ENCODE measurements at regions not wholly inside any gene's neighbourhood (a gene's known extent, or its start where the extent isn't known, plus 50 kb on each side); places are given as distances from the start of the nearest gene placed in this dataset.
"Not testable (repeated sequence)": the region's sequence is repeated elsewhere in the genome, so short reads cannot be mapped to it uniquely, and the experiment has no call there.

DNA sequence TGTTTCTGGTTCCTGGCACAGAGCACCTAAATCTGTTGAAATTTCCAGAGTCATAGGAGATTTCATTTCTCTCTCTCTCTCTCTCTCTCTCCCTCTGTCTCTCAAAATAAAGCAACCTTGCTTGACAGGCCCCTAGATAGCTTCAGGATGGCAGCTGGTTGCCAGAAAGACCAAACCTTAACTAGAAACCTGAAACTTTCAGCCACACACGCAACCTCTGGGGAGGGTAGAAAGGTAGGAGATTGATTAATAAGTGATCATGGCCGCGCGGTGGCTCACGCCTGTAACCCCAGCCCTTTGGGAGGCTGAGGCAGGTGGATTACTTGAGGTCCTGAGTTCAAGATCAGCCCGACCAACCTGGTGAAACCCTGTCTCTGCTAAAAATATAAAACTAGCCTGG is 1885.4 kb upstream of the CELF4 start:
- no peak for DNase-seq (ENCODE audit: low spot score)

DNA sequence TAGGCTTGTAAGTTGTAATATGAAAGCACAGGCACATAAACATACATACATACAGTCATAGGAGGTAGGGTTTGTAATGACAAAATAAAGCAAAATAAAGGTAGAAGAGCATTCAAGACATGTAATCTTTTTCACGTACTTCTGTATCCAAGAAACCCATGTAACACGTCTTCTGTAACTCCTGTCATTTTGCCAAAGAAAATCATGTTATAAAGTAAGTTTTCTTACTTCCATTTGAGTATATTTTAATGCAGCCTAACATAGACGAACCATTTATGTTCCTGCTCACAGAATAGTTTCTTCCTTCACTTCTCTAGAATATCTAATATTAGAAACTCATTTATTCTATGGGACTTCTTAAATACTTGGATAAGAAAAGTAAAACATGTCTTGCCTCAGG is 1884.0 kb upstream of the CELF4 start:
- DNase-seq (ENCODE audit: low spot score): no peak

- DNase-seq (ENCODE audit: low spot score): no peak
Observed at GRCh38 chr18:39448942-39449341, 1883.3 kb upstream of the CELF4 start.

DNA sequence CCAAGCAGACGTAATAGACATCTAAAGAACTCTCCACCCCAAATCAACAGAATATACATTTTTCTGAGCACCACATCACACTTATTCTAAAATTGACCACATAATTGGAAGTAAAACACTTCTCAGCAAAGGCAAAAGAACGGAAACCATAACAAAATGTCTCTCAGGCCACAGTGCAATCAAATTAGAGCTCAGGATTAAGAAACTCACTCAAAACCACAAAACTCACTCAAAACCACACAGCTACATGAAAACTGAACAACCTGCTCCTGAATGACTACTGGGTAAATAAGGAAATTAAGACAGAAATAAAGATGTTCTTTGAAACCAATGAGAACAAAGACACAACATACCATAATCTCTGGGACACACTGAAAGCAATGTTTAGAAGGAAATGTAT is 1879.4 kb upstream of the CELF4 start:
- not testable (repeated sequence) for DNase-seq (ENCODE audit: low spot score)

GRCh38 chr18:39441648-39442047 is 1876.0 kb upstream of the CELF4 start:
- DNase-seq (ENCODE audit: low spot score): no peak

DNA sequence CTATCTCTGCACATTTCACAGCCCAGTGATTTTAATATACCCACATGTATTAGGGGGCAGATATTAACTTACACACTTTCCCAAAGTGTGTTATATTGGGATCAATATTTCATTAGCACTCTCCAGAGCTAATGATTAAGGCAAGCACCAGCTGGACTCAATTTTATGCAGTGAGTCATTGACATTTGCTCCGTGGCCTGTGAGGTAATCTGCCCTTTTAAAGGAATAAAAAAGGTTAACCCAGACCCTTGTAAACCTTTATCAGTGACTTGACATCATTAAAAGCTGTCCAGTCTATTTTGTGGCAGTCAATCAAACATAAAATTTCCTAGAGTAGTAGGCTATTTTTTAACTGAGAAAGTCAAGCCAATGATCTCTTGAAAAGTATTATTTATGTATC is 1870.4 kb upstream of the CELF4 start:
- DNase-seq (ENCODE audit: low spot score): no peak

GRCh38 chr18:39435209-39435608 is 1869.6 kb upstream of the CELF4 start:
- no peak for DNase-seq (ENCODE audit: low spot score)

DNA sequence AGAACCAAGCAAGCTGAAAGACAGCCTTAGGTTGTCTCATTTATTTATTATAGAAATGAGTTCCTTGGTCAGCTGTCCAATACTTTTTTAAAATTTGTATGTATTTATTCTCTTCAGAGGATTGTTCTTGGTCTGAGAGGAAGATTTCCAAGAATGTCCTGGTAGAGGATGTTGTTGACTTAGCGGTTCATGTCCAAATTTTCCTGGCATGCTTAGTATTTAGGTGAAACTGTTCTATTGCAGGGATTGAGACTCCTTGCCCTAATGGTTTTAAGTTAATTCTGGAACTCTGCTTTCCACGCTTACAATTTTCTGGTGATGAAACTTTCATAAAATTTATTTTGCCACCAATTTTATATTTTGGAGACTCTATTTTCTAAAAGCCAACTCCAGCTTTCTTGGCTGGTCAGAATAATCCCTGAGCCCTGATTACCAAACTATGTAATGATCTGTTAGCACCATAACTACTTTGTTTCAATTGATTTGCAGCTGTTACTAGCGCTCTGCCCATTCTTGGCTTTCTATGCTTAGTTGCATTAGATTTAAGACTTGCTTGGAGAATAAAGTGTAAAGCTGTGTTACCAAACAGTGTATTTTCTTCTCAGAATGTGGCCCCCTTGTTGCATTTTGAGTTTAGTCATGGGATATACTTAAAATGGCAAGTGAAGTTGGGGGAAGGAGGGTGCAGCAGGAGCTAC is 1868.8 kb upstream of the CELF4 start:
- DNase-seq (ENCODE audit: low spot score): no peak

GRCh38 chr18:39425172-39425850 is 1859.7 kb upstream of the CELF4 start:
- DNase-seq (ENCODE audit: low spot score): no peak

DNA sequence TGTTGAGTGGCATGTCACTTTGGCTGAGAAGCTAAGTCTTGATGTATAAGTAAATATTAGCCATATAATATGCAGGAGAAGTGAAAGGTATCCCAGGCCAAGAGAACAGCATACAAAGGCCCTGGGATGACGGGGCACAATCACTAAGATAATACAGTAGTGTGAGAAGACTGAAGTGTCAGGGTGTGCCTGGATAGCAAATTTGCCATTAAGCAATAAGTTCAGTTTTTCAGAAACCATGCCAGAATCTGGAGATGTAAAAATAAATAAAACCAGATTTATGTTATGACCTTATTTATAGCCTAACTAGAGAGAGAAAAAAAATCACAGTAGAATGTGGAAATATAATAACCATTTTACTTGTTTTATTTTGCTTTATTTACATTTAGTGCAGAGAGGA is 1858.7 kb upstream of the CELF4 start:
- DNase-seq (ENCODE audit: low spot score): no peak

DNA sequence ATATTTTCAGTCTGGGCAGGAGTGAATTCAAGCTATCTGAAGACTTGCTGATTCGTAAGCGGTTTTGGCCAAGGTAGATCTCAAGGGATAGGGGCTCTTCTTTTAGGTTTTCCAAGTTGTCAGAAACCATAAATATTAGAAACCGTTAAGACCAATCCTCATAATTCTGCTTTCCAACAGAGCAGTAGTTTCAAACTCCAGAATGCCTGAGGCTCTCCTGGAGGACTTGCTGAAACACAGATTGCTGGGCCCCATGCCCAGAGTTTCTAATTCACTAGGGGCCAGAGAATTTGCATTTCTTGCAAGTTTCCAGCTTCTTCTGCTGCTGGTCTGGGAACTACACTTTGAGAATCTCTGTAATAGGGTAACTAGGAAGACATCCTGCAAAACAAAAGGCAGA is 1855.7 kb upstream of the CELF4 start:
- no peak for DNase-seq (ENCODE audit: low spot score)

- no peak for DNase-seq (ENCODE audit: low spot score)
Observed at GRCh38 chr18:39419315-39419714, 1853.7 kb upstream of the CELF4 start.

DNA sequence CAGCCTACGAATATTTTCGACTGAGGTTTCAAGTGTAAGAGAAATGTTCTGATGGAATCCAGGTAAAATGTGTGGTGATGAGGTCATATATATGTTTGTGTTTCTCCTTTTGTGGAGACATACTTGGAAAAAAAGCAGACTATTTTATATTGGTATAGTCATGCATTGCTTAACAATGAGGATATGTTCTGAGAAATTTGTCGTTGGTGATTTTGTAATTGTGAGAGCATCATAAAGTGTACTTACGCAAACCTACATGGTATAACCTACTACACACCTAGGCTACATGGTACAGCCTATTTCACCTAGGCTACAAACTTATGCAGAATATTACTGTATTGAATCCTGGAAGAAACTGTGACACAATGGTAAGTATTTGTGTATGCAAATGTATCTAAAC is 1849.9 kb upstream of the CELF4 start:
- DNase-seq (ENCODE audit: low spot score): no peak

- peak; percentile 7 for DNase-seq (ENCODE audit: low spot score)
Observed at GRCh38 chr18:39414009-39414700, 1848.6 kb upstream of the CELF4 start.

DNA sequence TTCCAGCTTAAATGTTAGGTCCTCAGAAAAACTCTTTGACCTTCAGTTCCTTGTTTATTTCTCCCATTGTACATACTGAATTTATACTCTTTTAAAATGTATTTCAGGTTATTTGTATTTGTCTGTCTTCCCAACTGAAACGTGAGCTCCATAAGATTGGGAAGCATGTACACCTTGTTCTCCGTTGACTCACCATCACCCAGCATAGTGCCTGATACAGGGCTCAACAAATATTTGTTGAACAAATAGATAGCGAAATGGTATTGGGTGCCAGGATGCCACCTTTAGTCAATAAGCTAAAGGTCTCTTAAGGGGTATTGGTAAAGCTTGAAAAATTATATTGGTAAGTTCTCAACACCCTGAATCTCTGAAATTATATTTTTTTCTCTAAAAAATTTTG is 1841.3 kb upstream of the CELF4 start:
- DNase-seq (ENCODE audit: low spot score): no peak

- DNase-seq (ENCODE audit: low spot score): no peak
Observed at GRCh38 chr18:39403121-39403520, 1837.5 kb upstream of the CELF4 start.

- no peak for DNase-seq (ENCODE audit: low spot score)
Observed at GRCh38 chr18:39399662-39400061, 1834.1 kb upstream of the CELF4 start.

GRCh38 chr18:39396168-39396567 is 1830.6 kb upstream of the CELF4 start:
- DNase-seq (ENCODE audit: low spot score): no peak

- DNase-seq (ENCODE audit: low spot score): peak; percentile 19
Observed at GRCh38 chr18:39389800-39390379, 1824.3 kb upstream of the CELF4 start.

- DNase-seq (ENCODE audit: low spot score): no peak
Observed at GRCh38 chr18:39380866-39381265, 1815.3 kb upstream of the CELF4 start.

GRCh38 chr18:39380186-39380725 is 1814.7 kb upstream of the CELF4 start:
- DNase-seq (ENCODE audit: low spot score): no peak

DNA sequence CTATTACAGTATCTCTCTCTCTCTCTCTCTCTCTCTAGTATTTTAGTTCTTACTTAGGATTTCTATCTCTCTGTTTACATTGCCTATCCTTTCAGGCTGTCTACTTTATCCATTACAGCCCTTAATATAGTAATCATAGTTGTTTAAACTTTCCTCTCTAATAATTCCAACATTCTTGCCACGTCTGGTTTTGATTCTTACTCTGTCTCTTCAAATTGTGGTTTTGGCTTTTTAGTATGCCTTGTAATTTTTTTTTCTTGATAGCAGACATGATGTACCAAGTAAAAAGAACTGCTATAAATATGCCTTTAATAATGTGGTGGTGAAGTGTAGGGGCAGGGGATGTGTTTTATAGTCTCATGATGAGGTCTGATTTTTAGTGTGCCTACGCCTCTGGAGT is 1809.5 kb upstream of the CELF4 start:
- DNase-seq (ENCODE audit: low spot score): no peak

All from H4 (cell line).